ENCODE measurements at regions not wholly inside any gene's neighbourhood (a gene's known extent, or its start where the extent isn't known, plus 50 kb on each side); places are given as distances from the start of the nearest gene placed in this dataset.

DNA sequence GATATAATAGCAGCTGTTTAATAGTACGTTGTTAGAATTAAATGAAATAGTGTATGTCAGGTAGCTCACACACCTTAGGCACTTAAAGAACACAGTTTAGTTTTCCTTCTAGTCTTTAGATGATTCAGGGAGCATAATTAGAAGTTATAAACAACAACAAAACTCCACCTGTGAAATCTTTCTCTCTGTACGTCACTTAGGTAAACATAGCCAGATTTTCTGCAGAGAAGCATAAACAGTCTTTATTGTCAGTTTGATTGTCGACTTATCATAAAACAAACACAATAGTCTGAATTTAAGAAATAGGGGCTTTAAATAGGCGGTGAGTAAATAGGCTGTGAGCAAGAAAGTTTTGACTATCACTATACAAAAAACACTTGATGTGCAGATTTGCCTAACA, 84.6 kb upstream of the PKP2 start:
- no peak for TF ChIP-seq CTCF (conservative IDR thresholded peaks at IDR 0.05 in 1 of 2, IDR thresholded peaks at IDR 0.05 in 1 of 2; ENCODE audit: extremely low read depth in 1 of 2, insufficient read depth in 1 of 2, low read depth in 1 of 2, low read length in 2 of 2)
- TF ChIP-seq EZH2 (IDR thresholded peaks at IDR 0.05; ENCODE audit: borderline replicate concordance, low read length): no peak

Measured in mammary epithelial cell (primary cell).